ENCODE measurements at regions not wholly inside any gene's neighbourhood (a gene's known extent, or its start where the extent isn't known, plus 50 kb on each side); places are given as distances from the start of the nearest gene placed in this dataset.

DNA sequence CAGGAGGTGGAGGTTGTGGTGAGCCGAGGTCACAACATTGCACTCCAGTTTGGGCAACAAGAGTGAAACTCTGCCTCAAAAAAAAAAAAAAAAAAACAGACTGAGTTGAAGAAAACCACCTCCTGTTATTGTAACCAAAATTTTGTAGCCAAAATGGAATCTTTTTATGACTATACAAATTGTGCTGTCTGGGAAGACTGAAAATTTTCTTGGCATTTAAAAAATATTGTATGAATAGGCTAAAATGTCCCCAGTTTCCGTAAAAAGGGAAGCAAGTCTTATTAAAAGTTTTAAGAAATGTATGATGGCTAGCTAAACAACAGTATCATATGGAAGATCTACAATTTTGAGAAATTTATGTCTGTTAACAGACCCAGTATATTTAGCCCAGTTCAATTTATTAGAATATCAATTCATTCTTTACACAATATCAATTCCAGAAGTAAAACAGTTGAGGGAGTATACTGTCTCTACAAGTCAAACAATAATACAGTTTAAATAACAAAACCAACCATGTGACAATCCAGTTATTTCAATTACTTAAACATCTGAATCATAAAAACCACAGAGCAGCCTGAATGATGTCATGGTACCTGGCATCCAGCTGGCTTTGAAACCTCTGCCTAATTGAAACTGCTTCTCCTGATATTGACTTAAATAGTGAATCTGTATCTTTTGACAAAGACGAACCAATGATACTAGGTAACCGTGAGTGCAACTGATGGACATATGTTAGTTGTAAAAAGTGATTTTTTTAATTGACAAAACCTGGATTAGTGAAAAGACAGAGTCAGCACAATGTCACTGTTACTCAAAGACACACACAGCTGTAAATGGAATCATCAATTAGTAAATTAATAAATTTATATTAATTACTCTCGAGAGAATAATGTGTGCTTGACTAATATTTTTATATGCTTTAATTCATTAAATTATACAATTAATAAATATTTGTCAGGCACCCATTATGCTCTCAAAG lies 166.6 kb upstream of the MARCKS start:
- TF ChIP-seq, protein P1, sequence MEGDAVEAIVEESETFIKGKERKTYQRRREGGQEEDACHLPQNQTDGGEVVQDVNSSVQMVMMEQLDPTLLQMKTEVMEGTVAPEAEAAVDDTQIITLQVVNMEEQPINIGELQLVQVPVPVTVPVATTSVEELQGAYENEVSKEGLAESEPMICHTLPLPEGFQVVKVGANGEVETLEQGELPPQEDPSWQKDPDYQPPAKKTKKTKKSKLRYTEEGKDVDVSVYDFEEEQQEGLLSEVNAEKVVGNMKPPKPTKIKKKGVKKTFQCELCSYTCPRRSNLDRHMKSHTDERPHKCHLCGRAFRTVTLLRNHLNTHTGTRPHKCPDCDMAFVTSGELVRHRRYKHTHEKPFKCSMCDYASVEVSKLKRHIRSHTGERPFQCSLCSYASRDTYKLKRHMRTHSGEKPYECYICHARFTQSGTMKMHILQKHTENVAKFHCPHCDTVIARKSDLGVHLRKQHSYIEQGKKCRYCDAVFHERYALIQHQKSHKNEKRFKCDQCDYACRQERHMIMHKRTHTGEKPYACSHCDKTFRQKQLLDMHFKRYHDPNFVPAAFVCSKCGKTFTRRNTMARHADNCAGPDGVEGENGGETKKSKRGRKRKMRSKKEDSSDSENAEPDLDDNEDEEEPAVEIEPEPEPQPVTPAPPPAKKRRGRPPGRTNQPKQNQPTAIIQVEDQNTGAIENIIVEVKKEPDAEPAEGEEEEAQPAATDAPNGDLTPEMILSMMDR (conservative IDR thresholded peaks at IDR 0.05): no peak
- H3K27ac ChIP-seq: no peak overlapping the region

DNA sequence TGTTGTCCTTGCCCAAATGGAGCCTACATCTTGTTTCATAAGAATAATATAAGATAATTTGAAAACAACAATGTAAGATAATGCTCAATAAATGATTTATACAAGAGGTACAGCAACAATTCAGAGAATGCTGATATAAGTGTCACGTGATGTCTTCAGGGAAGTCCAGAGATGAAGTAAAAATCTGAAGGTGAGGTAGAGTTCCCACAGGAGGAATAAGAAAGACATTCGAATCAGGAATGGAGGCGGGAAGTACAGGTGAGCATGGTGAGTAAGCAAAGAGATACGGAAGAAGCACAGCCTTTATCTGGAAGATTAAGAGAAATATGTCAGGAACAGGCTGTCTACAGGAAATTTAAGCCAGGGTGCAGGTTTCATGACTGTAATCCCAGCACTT lies 165.9 kb upstream of the MARCKS start:
- no peak overlapping the region for H3K27ac ChIP-seq
- TF ChIP-seq, protein P1 (conservative IDR thresholded peaks at IDR 0.05): no peak

- TF ChIP-seq, protein P1 (conservative IDR thresholded peaks at IDR 0.05): no peak
- H3K27ac ChIP-seq: no peak overlapping the region
These were observed 163.3 kb upstream of the MARCKS start for GRCh38 chr6:113693851-113694250.

DNA sequence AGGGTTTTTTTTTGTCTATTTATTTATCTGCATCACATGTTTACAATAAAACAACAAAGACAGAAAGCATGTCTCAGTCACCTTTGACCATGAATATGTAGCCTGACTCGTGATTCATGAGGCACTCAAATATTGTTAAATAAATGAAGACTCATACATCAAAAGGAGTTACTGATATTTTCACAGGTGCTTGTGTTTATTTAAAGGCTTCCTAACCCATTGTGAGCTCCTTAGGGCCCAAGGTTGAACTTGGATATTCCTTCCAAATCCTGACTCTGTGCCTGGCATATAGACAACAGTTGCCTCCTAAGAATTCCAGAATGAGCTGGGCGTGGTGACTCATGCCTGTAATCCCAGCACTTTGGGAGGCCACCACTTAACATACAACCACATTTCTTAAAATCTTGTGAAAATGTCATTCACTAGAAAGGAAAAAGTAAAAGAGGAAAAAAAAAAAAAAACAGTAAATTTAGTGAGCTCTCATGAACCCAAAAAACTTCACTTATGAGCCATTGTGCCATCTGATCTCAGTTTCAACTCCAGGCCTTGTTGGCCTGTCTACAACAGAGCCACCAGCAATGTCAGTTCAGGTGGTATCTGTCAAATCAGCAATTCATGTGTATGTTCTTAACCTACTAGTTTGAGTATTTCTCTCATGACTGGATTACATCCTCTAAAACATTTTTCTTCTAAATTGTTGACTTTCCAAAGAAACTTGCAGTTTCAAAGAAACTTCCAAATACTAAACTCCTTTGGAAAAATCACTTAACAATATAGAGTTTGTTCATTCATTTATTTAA lies 162.7 kb upstream of the MARCKS start:
- H3K27ac ChIP-seq: no peak overlapping the region
- TF ChIP-seq, protein P1 (conservative IDR thresholded peaks at IDR 0.05): no peak

- TF ChIP-seq, protein P1 (conservative IDR thresholded peaks at IDR 0.05): no peak
- no peak overlapping the region for H3K27ac ChIP-seq
These were observed 161.6 kb upstream of the MARCKS start for GRCh38 chr6:113695516-113695915.

DNA sequence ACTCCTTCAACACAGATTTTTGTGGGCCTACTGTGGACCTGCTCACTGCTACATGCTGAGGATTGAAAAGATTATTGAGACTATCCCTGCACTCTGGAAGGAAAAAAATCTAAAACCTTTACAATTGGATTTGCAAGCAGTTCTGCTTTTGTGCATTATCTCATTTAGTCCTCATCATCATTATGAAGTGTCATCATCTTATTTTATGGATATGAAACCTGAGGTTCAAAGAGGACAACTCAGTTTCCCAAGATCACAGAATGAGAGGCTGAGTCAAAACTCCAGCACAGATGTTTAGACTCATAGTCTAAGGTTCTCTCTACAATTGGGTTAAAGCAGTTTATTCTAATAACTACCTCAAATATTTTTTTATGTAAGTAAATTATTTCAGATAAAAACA lies 160.2 kb upstream of the MARCKS start:
- H3K27ac ChIP-seq: no peak overlapping the region
- TF ChIP-seq, protein P1 (conservative IDR thresholded peaks at IDR 0.05): no peak
